ENCODE measurements at regions not wholly inside any gene's neighbourhood (a gene's known extent, or its start where the extent isn't known, plus 50 kb on each side); places are given as distances from the start of the nearest gene placed in this dataset.

- no peak for DNase-seq
Measured at GRCh38 chr2:220134756-220135534, 507.5 kb downstream of the SLC4A3 start.

- DNase-seq: no peak
Measured at GRCh38 chr2:220143336-220143735, 515.9 kb downstream of the SLC4A3 start.

GRCh38 chr2:220144411-220144810 is 517.0 kb downstream of the SLC4A3 start:
- DNase-seq: no peak

- no peak for DNase-seq
Measured at GRCh38 chr2:220147161-220148038, 520.0 kb downstream of the SLC4A3 start.

- no peak for DNase-seq
Measured at GRCh38 chr2:220148471-220149248, 521.2 kb downstream of the SLC4A3 start.

- DNase-seq: no peak
Measured at GRCh38 chr2:220151341-220151740, 523.9 kb downstream of the SLC4A3 start.

GRCh38 chr2:220152281-220152935 is 525.0 kb downstream of the SLC4A3 start:
- no peak for DNase-seq

GRCh38 chr2:220153118-220153517 is 525.7 kb downstream of the SLC4A3 start:
- no peak for DNase-seq

- DNase-seq: no peak
Measured at GRCh38 chr2:220154304-220154703, 526.9 kb downstream of the SLC4A3 start.

GRCh38 chr2:220157312-220157711 is 529.9 kb downstream of the SLC4A3 start:
- no peak for DNase-seq

- DNase-seq: no peak
Measured at GRCh38 chr2:220159738-220160137, 532.3 kb downstream of the SLC4A3 start.

- DNase-seq: no peak
Measured at GRCh38 chr2:220162320-220162719, 534.9 kb downstream of the SLC4A3 start.

- DNase-seq: no peak
Measured at GRCh38 chr2:220163486-220163885, 536.1 kb downstream of the SLC4A3 start.

GRCh38 chr2:220165401-220165800 is 538.0 kb downstream of the SLC4A3 start:
- DNase-seq: no peak

- DNase-seq: no peak
Measured at GRCh38 chr2:220166616-220167015, 539.2 kb downstream of the SLC4A3 start.

GRCh38 chr2:220167956-220168355 is 540.5 kb downstream of the SLC4A3 start:
- DNase-seq: no peak

- no peak for DNase-seq
Measured at GRCh38 chr2:220168891-220169546, 541.6 kb downstream of the SLC4A3 start.

- no peak for DNase-seq
Measured at GRCh38 chr2:220174826-220175225, 547.4 kb downstream of the SLC4A3 start.

- DNase-seq: no peak
Measured at GRCh38 chr2:220175967-220176366, 548.5 kb downstream of the SLC4A3 start.

- DNase-seq: no peak
Measured at GRCh38 chr2:220178991-220179695, 551.7 kb downstream of the SLC4A3 start.

- no peak for DNase-seq
Measured at GRCh38 chr2:220181165-220181564, 553.7 kb downstream of the SLC4A3 start.
